ENCODE measurements at regions not wholly inside any gene's neighbourhood (a gene's known extent, or its start where the extent isn't known, plus 50 kb on each side); places are given as distances from the start of the nearest gene placed in this dataset.

DNA sequence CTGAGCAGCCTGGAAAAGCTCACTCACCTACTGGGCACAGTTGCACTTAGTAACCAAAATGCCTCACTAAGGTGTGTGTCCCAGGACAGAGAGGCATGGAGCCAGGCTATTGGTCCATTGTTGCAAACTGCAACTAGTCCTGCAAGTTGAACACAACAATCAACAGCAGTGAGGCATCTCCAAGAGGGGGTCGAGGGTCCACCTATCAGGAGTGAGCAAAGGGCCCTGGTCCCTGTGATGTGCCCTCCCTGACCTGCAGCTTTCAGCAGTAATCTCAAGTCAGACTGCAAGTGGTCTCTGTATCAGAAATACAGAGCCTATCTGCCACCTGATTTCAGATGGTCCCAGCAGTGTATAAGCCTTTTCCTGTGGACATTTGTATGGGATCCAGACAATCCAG, 50.2 kb upstream of the TGM3 start:
- TF ChIP-seq CTCF (conservative IDR thresholded peaks at IDR 0.05), result no peak
- TF ChIP-seq ZFX (IDR thresholded peaks at IDR 0.05), result no peak
